SW480 (cell line): ENCODE measurements at regions not wholly inside any gene's neighbourhood (a gene's known extent, or its start where the extent isn't known, plus 50 kb on each side); places are given as distances from the start of the nearest gene placed in this dataset.
A peak's percentile ranks its signal among the peaks of the same experiment; 100 is the strongest.

Experiments used
- DNase-seq: peaks from one replicate; pipeline ENCODE4 v3.0.0-alpha.2; 2016; ENCODE audit warnings: low spot score

- no peak for DNase-seq
Observed at GRCh38 chr18:72692086-72692485, 147.9 kb upstream of the CBLN2 start.

DNA sequence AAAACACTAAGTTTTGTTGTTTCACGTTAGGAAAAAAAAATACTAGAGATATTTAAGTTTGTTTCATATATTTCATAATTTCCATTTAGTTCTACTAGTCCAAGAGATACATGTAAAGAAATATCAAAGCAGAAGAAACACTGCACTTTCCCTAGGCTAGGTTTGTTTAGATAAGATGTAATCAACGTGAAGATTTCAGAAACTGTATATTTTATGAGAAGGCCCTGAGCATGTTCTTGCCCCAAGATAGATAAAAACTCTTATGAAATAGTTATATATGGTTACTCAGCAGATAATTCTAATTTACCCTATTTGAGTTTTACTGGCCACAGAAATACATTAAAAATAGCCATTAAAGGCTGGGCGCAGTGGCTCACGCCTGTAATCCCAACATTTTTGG is 143.6 kb upstream of the CBLN2 start:
- DNase-seq, result no peak

DNA sequence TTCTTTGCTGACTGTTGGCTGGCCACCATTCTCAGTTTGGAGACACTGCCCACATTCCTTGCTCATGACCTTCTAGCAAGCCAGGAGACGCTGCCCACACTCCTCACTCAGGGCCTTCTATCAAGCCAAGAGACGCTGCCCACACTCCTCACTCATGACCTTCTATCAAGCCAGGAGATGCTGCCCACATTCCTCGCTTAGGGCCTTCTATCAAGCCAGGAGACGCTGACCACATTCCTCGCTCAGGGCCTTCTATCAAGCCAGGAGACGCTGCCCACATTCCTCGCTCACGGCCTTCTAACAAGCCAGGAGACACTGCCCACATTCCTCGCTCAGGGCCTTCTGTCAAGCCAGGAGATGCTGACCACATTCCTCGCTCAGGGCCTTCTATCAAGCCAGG is 131.3 kb upstream of the CBLN2 start:
- DNase-seq, result no peak

DNA sequence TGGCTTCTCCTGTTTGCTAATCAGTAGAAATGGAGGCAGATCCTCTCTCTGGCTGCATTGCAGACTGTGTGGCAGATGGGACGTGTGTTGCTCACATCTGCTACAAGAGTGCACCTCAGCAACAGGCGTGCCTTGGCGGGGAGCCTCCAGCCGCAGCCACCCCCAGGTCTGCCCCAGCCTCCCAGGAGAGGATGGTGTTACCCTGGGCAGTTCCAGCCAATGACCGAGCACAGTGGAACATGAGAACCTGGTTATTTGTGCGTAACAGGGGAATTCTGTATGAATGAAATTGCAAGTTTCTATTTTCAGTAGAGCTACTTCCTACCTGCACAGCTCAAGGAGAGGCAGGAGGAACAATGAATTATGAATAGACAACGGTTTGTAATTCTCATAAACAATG is 130.6 kb upstream of the CBLN2 start:
- DNase-seq, result no peak

- no peak for DNase-seq
Observed at GRCh38 chr18:72673242-72673641, 129.1 kb upstream of the CBLN2 start.

- peak; percentile 22 for DNase-seq
Observed at GRCh38 chr18:72672364-72673184, 128.4 kb upstream of the CBLN2 start.

DNA sequence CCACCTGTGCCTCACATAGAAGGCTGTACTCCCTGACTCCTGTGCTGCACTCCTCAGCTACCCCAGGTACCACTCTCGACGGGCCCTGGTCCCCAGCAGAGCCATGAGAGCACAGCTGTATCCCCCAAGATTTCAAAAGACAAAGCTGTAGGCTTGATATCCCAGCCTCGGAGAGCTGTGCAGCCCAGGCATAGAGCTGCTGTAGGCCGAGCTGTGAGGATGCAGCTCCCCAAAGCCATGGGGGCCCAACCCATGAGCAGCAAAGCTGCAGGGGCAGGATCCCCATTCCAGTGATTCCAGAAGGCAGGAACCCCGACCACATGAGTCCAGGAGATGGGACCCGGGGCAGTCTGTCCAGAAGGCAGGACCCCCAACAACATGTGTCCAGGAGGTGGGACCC is 123.8 kb upstream of the CBLN2 start:
- DNase-seq, result no peak

DNA sequence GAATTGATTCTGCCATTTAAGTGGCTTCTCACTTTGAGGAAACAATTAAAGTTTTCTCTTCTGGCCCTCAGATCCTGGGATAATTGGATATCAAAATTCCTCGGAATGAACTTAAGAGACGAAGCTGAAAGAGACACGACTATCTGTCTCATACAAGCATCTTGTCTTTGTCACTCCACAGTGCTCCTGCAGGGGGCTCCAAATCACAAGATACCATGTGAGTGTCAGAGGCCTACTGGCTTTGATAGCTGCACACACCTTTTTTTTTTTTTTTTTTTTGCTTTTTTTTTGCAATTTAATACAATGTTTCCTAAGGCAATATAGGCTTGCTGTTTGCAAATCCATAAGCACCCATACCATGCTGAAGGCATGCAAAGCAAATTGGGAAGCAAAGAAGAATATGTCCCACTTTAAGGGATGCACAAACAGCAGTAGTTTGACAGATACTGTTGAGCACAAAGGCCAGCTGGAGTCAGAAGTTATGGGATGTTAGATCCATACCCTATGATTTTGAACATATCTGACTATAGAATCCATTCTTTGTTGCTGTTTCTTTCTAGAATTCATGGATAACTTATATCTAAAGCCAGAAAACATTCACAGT is 109.0 kb upstream of the CBLN2 start:
- peak; percentile 3 for DNase-seq

- no peak for DNase-seq
Observed at GRCh38 chr18:72651033-72651432, 106.9 kb upstream of the CBLN2 start.

- no peak for DNase-seq
Observed at GRCh38 chr18:72648481-72648960, 104.4 kb upstream of the CBLN2 start.

GRCh38 chr18:72648079-72648478 is 103.9 kb upstream of the CBLN2 start:
- DNase-seq, result no peak

- DNase-seq, result no peak
Observed at GRCh38 chr18:72640557-72640956, 96.4 kb upstream of the CBLN2 start.

GRCh38 chr18:72638376-72638775 is 94.2 kb upstream of the CBLN2 start:
- no peak for DNase-seq

DNA sequence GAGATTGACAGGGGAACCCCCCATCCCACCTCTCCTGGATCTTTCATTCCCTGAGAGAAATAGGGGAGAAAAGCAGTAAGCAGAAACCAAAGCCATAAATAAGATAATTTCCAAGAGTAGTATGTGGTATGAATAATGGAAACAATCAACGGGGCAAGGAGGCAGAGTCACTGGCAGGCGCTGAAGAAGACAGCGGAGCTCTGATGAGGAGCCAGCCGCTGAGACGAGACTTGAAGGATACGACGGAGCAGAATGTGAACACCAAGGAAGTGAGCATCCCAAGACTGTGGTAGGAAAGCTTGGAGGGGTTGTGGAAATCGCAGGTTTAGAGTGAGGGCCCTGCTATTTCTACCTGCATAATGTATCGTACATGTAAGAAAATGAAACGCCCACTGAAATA is 93.6 kb upstream of the CBLN2 start:
- DNase-seq, result no peak

DNA sequence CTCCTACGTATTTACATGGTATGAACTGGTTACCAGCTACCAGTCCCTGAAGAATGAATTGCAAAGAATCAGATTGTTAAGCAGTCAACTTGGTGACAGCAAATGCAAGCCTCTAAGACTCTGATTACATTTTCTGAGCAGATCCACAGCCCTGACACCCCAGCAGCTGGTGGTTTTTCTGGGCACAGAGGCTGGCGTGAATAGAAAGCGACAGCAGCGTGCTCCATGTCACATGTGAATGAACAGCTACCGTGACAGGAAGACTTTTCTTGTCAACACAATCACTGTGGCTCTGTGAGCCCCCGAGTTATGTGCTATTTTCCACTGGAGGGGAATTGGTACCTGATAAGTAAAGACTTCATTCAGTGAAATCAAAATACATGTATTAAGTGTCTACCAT is 93.2 kb upstream of the CBLN2 start:
- DNase-seq, result no peak

GRCh38 chr18:72636611-72637010 is 92.5 kb upstream of the CBLN2 start:
- DNase-seq, result no peak

DNA sequence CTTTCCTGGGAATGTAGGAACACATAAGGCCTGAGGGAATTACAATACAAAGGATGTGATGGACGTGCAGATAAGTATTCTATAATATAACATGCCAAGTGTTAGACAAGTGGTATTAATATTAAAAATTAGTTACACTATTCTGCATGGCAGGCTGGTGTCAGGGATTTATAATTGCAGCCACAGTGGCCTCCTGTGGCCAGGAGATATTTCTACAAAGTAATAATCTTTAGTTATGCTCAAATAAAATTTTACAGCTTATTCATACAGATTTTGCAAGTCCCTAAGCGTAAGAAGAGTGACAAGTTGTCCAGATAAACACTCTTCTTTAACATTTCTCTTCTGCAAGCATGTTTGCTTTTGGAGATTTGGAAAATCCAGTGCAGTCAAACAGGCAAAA is 90.4 kb upstream of the CBLN2 start:
- no peak for DNase-seq

- DNase-seq, result no peak
Observed at GRCh38 chr18:72630991-72631390, 86.8 kb upstream of the CBLN2 start.

GRCh38 chr18:72623444-72623843 is 79.3 kb upstream of the CBLN2 start:
- no peak for DNase-seq

DNA sequence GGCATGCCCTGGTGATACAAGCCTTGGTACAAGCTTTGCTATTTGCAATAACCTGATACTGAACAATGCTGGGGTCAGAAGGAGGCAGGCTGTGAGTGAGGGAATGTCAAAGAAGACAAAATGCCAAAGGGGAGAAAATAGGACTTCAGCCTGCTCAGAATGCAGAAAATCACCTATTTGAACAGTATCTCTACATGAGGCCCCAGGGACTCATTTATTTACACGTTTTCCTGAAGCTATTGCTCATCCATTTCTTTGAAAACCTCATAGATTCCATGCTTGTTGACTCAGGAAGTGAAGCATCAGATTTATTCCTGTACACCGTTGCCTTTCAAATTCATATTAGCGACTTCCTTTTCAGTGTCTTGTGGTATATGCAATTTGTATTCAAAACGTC is 69.4 kb upstream of the CBLN2 start:
- no peak for DNase-seq

- DNase-seq, result no peak
Observed at GRCh38 chr18:72612894-72613533, 68.9 kb upstream of the CBLN2 start.

DNA sequence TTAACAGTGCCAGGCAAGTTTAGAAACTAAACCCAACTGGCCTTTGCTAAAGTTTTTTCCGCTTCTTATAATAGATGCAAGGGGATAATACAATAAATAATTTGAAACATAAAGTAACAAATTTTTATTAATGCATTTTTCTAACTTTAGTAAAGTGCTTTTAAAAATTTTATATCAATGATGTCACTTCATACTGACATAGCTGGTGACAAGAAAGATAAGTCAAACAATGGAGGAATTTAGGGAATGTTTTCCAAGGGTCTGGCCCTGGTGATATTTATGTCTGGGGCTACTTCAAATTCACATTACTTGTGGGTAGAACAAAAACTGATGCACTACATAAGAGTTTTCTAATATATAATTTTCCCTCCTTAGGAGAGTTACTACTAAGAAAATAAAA is 61.2 kb upstream of the CBLN2 start:
- no peak for DNase-seq

- DNase-seq, result no peak
Observed at GRCh38 chr18:72601944-72602343, 57.8 kb upstream of the CBLN2 start.
